ENCODE measurements at regions not wholly inside any gene's neighbourhood (a gene's known extent, or its start where the extent isn't known, plus 50 kb on each side); places are given as distances from the start of the nearest gene placed in this dataset.

- Mint-ChIP-seq H3K9me3 (ENCODE audit: low read depth) (no peaks in the 10 kb centered on the region), H3K4me1 (ENCODE audit: low read depth) (peaks cover 5% of the 10 kb centered on the region), H3K4me3 (ENCODE audit: low read depth) (no peak overlapping the region), H3K36me3 (ENCODE audit: insufficient read depth) (no peaks in the 10 kb centered on the region), H3K27ac (no peak overlapping the region), H3K27me3 (no peaks in the 10 kb centered on the region)
- DNase-seq (ENCODE audit: low spot score, unreplicated experiment), result no peak
- TF ChIP-seq CTCF (IDR thresholded peaks at IDR 0.05; ENCODE audit: unreplicated experiment), result no peak
Observed at GRCh38 chr2:155867564-155867963, 465.0 kb downstream of the NR4A2 start.

GRCh38 chr2:155866477-155866876, 466.0 kb downstream of the NR4A2 start:
- no peaks in the 10 kb centered on the region for H3K27me3 Mint-ChIP-seq
- H3K4me3 Mint-ChIP-seq (ENCODE audit: low read depth), result no peak overlapping the region
- no peak overlapping the region for H3K27ac Mint-ChIP-seq
- H3K4me1 Mint-ChIP-seq (ENCODE audit: low read depth), result peaks cover 5% of the 10 kb centered on the region
- no peak for TF ChIP-seq CTCF (IDR thresholded peaks at IDR 0.05; ENCODE audit: unreplicated experiment)
- no peaks in the 10 kb centered on the region for H3K36me3 Mint-ChIP-seq (ENCODE audit: insufficient read depth)
- no peak for DNase-seq (ENCODE audit: low spot score, unreplicated experiment)
- no peaks in the 10 kb centered on the region for H3K9me3 Mint-ChIP-seq (ENCODE audit: low read depth)

GRCh38 chr2:155852156-155852555, 480.4 kb downstream of the NR4A2 start:
- peaks cover 2% of the 10 kb centered on the region for H3K36me3 Mint-ChIP-seq (ENCODE audit: insufficient read depth)
- H3K4me3 Mint-ChIP-seq (ENCODE audit: low read depth), result no peak overlapping the region
- no peaks in the 10 kb centered on the region for H3K4me1 Mint-ChIP-seq (ENCODE audit: low read depth)
- peaks cover 12% of the 10 kb centered on the region for H3K9me3 Mint-ChIP-seq (ENCODE audit: low read depth)
- H3K27ac Mint-ChIP-seq, result no peak overlapping the region
- TF ChIP-seq CTCF (IDR thresholded peaks at IDR 0.05; ENCODE audit: unreplicated experiment), result no peak
- DNase-seq (ENCODE audit: low spot score, unreplicated experiment), result no peak
- no peaks in the 10 kb centered on the region for H3K27me3 Mint-ChIP-seq

- DNase-seq (ENCODE audit: low spot score, unreplicated experiment), result no peak
- no peak for TF ChIP-seq CTCF (IDR thresholded peaks at IDR 0.05; ENCODE audit: unreplicated experiment)
- Mint-ChIP-seq H3K36me3 (ENCODE audit: insufficient read depth) (peaks cover 2% of the 10 kb centered on the region), H3K9me3 (ENCODE audit: low read depth) (peaks cover 9% of the 10 kb centered on the region), H3K27me3 (no peaks in the 10 kb centered on the region), H3K27ac (no peak overlapping the region), H3K4me3 (ENCODE audit: low read depth) (no peak overlapping the region), H3K4me1 (ENCODE audit: low read depth) (peaks cover 3% of the 10 kb centered on the region)
Observed at GRCh38 chr2:155846259-155846658, 486.3 kb downstream of the NR4A2 start.

GRCh38 chr2:155844461-155844860, 488.1 kb downstream of the NR4A2 start:
- Mint-ChIP-seq H3K4me3 (ENCODE audit: low read depth) (no peak overlapping the region), H3K4me1 (ENCODE audit: low read depth) (peaks cover 3% of the 10 kb centered on the region), H3K27me3 (no peaks in the 10 kb centered on the region), H3K9me3 (ENCODE audit: low read depth) (peaks cover 9% of the 10 kb centered on the region), H3K27ac (no peak overlapping the region), H3K36me3 (ENCODE audit: insufficient read depth) (peaks cover 2% of the 10 kb centered on the region)
- no peak for DNase-seq (ENCODE audit: low spot score, unreplicated experiment)
- TF ChIP-seq CTCF (IDR thresholded peaks at IDR 0.05; ENCODE audit: unreplicated experiment), result no peak

All from progenitor cell of endocrine pancreas (in vitro differentiated cells).